ENCODE measurements at regions not wholly inside any gene's neighbourhood (a gene's known extent, or its start where the extent isn't known, plus 50 kb on each side); places are given as distances from the start of the nearest gene placed in this dataset.
A peak's percentile ranks its signal among the peaks of the same experiment; 100 is the strongest.

DNA sequence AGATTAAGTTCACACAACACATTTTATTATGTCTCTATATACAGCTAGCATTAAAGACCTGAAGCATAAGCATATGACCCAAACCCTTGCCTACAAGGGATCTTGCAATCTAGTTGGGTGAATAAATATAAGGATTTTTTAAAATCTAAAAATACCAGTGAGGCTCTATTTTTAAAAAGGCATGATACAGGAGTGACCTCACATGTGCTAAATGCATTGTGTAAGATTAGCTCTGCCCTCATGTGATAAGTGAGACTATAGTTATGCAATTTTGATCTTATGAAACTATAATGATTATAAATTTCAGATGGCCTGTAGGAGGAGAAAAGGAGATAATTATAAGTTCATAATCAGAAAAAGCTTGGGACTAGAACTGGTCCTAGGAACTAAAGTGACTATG is 451.0 kb upstream of the MAN1A1 start:
- BruUV-seq (replicated peaks), result no TSS peak

DNA sequence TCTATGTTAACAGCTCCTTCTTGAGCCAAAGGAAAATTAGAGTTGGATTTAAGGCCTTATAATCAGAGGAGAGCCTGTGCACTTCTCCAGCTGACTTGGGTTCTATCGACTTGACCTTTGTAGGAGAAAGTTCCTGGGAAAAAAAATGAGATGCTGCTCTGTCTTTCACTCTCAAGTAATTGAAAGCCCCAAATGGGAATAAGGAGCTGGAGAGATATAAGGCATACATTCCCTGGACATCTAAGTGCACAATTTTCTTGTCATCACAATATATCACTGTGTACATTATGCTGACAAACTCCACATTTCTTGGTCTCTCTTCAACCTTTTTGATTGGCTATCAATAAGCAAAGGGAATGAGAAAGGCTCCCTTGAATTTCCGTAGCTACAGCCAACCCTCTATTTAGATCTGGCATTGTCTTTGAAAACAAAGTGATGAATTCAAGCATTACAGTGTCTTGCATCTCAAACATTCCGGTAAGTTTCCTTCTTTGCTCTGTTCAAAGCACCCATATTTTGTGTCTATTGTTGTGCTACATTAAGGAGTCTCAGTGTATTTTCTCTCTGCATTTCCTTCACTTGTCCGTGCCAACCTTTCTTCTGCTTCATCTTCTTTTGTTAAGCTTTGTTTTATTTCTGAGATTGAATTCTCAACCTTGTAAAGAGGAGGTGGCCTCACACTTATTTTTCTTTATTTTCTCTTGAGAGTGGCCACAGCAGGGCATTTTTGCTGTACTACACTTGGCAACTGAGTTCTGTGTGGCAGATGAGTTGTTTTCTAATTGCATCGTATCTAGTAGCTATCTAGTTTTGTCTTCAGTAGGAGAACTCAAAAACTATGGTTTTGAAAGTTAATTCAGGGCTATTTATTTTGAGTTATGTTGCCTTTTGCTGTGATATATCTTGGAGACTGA is 450.3 kb upstream of the MAN1A1 start:
- H3K27me3 ChIP-seq (ENCODE audit: control insufficient read depth in 2 of 2, insufficient read depth in 2 of 2, low read length in 2 of 2), result no peaks in the 10 kb centered on the region
- POLR2A ChIA-PET, result interaction anchor here (0.6 to 0.7 kb wide), 2 partner anchors 124 to 784 kb away, joined by 3 to 4 read pairs; no protein-coding TSS in a partner anchor
- H3K4me2 ChIP-seq (ENCODE audit: insufficient read depth, low read length), result no peak overlapping the region
- CTCF ChIA-PET (ENCODE audit: low intra/inter-chr PET ratio), result no interaction called here
- ATAC-seq, result no peak
- no peak overlapping the region for H3K27ac ChIP-seq (ENCODE audit: extremely low read depth, low read depth, low read length)
- no peak for DNase-seq (ENCODE audit: extremely low read depth in 1 of 4, low spot score in 3 of 4)
- FAIRE-seq, result no peak
- no peak overlapping the region for H3K9ac ChIP-seq (ENCODE audit: insufficient read depth in 1 of 2, low read depth in 2 of 2, low read length in 2 of 2)
- TF ChIP-seq STAT6 (CRISPR knock-in tag; IDR thresholded peaks at IDR 0.05) (no peak), TAF9B (IDR thresholded peaks at IDR 0.05; ENCODE audit: partially characterized antibody) (no peak), IFI16 (CRISPR knock-in tag; IDR thresholded peaks at IDR 0.05) (no peak), ZSCAN32 (CRISPR knock-in tag; IDR thresholded peaks at IDR 0.05) (no peak), THRA (IDR thresholded peaks at IDR 0.05) (no peak), NR0B1 (IDR thresholded peaks at IDR 0.05; ENCODE audit: partially characterized antibody) (no peak), RBM17 (IDR thresholded peaks at IDR 0.05; ENCODE audit: borderline replicate concordance, low read depth, low read length) (no peak)
- no peak overlapping the region for H2AFZ ChIP-seq (ENCODE audit: low read depth, low read length)
- in situ Hi-C loops (cut with MboI), result no loop called here
- H3K4me1 ChIP-seq (replicated peaks in 1 of 2; ENCODE audit: control insufficient read depth in 2 of 2, insufficient read depth in 2 of 2, low read length in 2 of 2), result no peaks in the 10 kb centered on the region
- no peaks in the 10 kb centered on the region for H3K79me2 ChIP-seq (ENCODE audit: control insufficient read depth, insufficient read depth, low read length)
- intact Hi-C loops (cut with micrococcal nuclease), result no loop called here
- 4% methylated on average over 5 of the region's 5 CpGs for WGBS (ENCODE audit: insufficient coverage, low coverage, missing lambda C conversion rate)
- no TSS peak for BruUV-seq (replicated peaks)
- no peaks in the 10 kb centered on the region for H4K20me1 ChIP-seq (replicated peaks; ENCODE audit: control insufficient read depth, insufficient read depth, low read length)
- no peak overlapping the region for H3K4me3 ChIP-seq
- no peaks in the 10 kb centered on the region for H3K36me3 ChIP-seq (ENCODE audit: control insufficient read depth, insufficient read depth, low read length)
- no peaks in the 10 kb centered on the region for H3K9me3 ChIP-seq (replicated peaks; ENCODE audit: control insufficient read depth, insufficient read depth, low read depth, low read length)
- no peaks in the 10 kb centered on the region for H3K9me1 ChIP-seq (ENCODE audit: control insufficient read depth, insufficient read depth, low read length)

More for the DNA sequence above, 451.0 kb upstream of the MAN1A1 start:
- ATAC-seq (no peak), FAIRE-seq (no peak), DNase-seq (ENCODE audit: extremely low read depth in 1 of 4, low spot score in 3 of 4) (no peak)
- CTCF ChIA-PET (ENCODE audit: low intra/inter-chr PET ratio), result no interaction called here
- Histone ChIP-seq H3K4me1 (replicated peaks in 1 of 2; ENCODE audit: control insufficient read depth in 2 of 2, insufficient read depth in 2 of 2, low read length in 2 of 2) (no peaks in the 10 kb centered on the region), H3K4me3 (no peak overlapping the region), H4K20me1 (replicated peaks; ENCODE audit: control insufficient read depth, insufficient read depth, low read length) (no peaks in the 10 kb centered on the region), H2AFZ (ENCODE audit: low read depth, low read length) (no peak overlapping the region), H3K79me2 (ENCODE audit: control insufficient read depth, insufficient read depth, low read length) (no peaks in the 10 kb centered on the region), H3K9me1 (ENCODE audit: control insufficient read depth, insufficient read depth, low read length) (no peaks in the 10 kb centered on the region), H3K9ac (ENCODE audit: insufficient read depth in 1 of 2, low read depth in 2 of 2, low read length in 2 of 2) (no peak overlapping the region), H3K27me3 (ENCODE audit: control insufficient read depth in 2 of 2, insufficient read depth in 2 of 2, low read length in 2 of 2) (no peaks in the 10 kb centered on the region), H3K36me3 (ENCODE audit: control insufficient read depth, insufficient read depth, low read length) (no peaks in the 10 kb centered on the region), H3K4me2 (ENCODE audit: insufficient read depth, low read length) (no peak overlapping the region), H3K9me3 (replicated peaks; ENCODE audit: control insufficient read depth, insufficient read depth, low read depth, low read length) (no peaks in the 10 kb centered on the region), H3K27ac (ENCODE audit: extremely low read depth, low read depth, low read length) (no peak overlapping the region)
- intact Hi-C loops (cut with micrococcal nuclease), result no loop called here
- POLR2A ChIA-PET, result no interaction called here
- in situ Hi-C loops (cut with MboI), result no loop called here
- TF ChIP-seq ZBTB17 (CRISPR knock-in tag; IDR thresholded peaks at IDR 0.05), result no peak
- no peak for TF ChIP-seq NFE2 (IDR thresholded peaks at IDR 0.05; ENCODE audit: low read depth)
- peak; percentile 41 for TF ChIP-seq CEBPB (tag; IDR thresholded peaks at IDR 0.05)
- TF ChIP-seq, protein P1, sequence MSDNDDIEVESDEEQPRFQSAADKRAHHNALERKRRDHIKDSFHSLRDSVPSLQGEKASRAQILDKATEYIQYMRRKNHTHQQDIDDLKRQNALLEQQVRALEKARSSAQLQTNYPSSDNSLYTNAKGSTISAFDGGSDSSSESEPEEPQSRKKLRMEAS (CRISPR knock-in tag; IDR thresholded peaks at IDR 0.05), result no peak
